NCI-H82 treated with DMSO at 0.1 percent for 48 hours (cell line): ENCODE measurements at regions not wholly inside any gene's neighbourhood (a gene's known extent, or its start where the extent isn't known, plus 50 kb on each side); places are given as distances from the start of the nearest gene placed in this dataset.
"Not testable (repeated sequence)": the region's sequence is repeated elsewhere in the genome, so short reads cannot be mapped to it uniquely, and the experiment has no call there.

ENCODE experiments used
- DNase-seq: peaks from one replicate; lab custom pipeline; 2025; ENCODE audit not compliant: unreplicated experiment; lab: John Stamatoyannopoulos, UW

DNA sequence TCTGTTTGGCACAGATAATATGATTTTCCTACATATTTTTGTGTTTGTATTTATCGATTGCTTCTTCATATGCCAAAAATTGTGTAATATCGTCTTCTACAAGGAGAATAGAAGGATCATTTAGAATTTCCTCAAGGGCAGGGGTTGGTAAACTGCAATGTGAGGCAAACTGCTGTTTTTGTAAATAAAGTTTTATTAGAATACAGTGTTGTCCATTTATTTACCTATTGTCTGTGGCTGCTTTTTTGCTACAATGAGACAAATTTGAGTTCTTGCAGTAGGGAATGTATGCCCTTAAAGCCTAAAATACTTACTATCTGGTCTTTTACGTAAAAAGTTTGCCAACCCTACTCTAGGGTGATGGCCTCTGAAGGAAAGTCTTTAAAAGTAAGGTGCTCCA, 509.5 kb downstream of the TMEM114 start:
- no peak for DNase-seq

DNA sequence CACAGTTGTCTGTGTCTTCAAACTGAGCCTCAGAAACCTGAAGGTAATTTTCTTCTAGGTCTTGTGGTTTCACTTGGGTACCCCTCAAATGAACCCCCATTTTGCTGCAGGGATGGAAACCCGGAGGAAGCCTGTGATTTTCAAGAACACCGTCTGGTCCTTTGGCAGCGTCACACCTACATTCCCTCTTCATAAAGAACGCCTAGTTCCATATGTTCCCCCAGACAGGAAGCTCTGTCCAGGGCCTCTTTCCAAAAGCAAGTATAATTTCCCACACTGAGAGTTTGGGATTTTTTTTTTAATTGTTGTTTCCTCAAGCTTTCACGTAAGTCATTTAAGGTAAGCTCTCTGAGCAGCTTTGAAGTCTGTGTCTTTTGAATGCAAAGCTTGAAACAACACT, 515.0 kb downstream of the TMEM114 start:
- no peak for DNase-seq

DNA sequence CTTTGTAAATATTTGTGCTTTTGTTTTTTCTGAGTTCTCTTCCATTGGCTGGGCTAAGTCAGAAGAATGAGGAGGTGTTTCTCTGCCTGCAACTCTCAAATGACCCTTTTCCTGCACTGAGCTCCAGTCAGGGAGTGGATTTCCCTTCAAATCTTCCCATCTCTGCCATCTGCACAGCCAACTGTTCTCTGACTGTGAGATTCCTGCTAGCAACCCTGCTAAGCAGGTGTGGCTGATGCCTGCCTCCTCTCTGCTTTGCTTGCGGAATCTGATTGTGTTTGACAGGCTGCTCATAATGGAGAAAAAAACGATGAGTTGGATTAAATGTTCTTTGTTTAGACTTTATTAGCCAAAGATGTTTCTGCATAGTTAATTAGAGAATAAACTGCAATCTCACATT, 519.8 kb downstream of the TMEM114 start:
- DNase-seq, result peak; percentile 78

DNA sequence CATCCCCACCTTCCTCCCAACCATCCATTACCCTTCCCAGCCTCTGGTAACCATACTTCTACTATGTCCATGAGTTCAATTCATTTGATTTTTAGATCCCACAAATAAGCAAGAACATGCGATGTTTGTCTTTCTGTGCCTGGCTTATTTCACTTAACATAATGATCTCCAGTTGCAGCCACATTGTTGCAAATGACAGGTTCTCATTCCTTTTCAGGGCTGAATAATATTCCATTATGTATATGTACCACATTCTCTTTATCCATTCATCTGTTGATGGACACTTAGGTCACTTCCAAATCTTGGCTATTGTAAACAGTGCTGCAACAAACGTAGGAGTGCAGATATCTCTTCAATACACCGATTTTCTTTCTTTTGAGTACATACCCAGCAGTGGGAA, 522.1 kb downstream of the TMEM114 start:
- DNase-seq, result not testable (repeated sequence)

DNA sequence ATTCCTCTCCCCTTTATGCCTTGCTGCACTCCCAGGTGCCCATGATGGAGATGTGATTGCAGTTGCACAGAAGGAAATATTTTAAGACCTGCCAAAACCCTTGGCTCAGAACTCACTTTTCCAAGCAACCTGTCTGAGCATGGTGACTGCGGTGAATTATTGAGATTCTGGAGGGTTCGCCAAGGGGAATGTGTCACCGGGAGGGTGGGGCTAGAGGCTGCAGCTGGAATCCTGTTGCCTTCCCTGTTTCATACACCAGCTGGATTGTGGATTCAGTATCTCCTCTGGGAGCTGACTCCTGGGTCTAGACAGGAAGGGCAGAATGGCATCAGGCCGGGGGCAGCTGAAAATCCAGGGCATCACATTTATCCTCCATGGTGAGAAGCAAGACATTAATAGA, 527.2 kb downstream of the TMEM114 start:
- no peak for DNase-seq

DNA sequence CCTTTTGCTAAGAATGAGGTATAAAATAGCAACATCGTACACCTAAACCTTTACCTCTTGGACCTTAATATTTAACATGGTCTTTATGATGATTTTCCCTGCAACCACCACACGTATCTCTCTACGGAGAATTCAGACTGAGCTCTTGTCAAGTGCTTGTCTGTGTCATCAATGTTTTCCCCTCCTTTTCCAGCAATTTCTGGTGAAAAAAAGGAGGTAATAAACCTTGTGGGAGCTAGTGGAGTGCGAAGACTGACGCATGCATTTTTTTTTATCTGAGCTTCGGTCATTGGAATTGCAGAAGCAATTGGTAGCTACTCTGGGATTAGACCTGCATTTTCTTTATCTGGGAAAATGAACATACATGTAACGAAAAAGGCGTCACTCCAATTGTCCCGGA, 527.6 kb downstream of the TMEM114 start:
- DNase-seq, result no peak

DNA sequence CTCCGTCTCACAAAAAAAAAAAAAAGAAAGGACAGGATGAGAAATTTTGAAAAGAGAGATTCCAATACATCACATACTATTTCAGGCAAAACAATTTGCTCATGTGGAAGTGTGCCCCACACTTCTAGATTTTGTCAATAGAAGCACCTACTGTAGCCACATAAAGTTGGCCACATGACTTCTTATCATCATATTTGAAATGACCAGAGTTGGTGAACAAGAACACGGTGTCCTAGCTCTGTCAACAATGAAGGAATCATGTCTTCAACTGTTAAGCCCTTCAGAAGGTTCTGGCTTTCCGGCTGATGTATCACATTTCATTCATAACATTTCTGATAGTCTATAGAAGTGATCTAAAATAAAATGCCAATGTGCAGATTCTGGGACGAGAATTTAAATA, 534.5 kb downstream of the TMEM114 start:
- DNase-seq, result no peak

DNA sequence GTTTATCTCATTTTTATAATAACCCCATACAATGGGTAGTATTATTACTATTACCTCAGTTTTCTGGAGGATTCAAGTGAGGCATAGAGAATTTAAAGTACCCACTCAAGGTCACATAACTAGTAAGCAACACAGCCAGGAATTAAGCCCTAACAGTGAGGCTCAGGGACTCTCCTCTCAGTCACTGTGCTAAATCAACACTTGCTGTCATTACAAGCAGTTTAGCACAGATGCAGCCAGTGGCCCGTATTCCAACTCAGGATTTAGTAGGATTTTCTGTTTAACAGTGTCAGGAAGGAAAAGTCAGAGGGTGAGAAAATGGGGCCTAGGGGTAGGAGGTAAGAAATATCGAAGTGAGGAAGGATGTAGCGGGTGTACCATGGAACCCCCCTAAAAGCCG, 536.9 kb downstream of the TMEM114 start:
- DNase-seq, result peak; percentile 30

DNA sequence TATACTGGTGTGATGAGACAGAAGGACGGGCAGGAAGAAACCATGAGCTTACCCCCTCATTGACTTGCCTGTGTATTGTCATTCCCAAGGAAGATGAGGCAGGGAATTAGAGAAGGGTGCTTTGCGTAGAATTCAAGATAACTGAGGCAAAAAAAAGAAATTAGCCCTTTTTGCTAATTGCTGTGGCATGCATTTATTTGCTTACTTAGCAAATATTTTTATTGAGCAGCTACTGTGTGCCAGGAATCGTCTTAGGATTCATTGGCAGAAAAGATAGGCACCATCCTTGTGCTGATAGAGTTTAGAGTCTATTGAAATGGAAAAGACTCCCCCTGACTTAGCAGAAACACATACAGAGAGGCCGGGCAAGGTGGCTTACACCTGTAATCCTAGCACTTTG, 541.9 kb downstream of the TMEM114 start:
- no peak for DNase-seq

DNA sequence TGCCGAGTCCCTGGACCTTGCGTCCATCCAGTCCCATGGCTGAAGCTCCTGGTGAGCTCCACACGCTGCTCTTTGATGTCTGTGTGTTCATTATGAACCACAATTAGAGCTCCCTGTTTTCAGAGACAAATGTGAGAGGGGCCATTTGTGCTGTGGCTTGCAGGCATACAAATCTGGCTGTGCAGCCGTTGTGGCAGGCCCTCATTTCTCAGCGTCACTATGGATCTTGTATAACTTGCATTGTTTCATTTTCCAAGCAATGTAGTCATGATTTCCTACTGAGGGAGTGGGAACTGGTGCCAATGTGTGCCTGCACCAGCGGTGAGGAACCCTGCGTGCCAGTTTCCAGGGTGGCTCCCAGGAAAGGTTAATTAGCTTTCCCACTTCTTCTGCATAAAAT, 542.6 kb downstream of the TMEM114 start:
- no peak for DNase-seq

DNA sequence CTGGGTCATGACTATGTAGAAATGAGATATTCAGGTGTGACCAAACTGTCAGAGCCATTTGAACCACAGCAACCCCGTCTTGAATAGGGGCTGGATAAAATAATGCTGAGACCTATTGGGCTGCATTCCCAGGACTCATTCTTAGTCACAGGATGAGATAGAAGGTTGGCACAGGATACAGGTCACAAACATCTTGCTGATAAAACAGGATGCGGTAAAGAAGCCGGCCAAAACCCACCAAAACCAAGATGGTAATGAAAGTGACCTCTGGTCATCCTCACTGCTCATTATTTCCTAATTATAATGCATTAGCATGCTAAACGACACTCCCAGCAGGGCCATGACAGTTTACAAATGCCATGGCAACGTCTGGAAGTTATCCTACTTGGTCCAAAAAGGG, 545.5 kb downstream of the TMEM114 start:
- DNase-seq, result no peak

DNA sequence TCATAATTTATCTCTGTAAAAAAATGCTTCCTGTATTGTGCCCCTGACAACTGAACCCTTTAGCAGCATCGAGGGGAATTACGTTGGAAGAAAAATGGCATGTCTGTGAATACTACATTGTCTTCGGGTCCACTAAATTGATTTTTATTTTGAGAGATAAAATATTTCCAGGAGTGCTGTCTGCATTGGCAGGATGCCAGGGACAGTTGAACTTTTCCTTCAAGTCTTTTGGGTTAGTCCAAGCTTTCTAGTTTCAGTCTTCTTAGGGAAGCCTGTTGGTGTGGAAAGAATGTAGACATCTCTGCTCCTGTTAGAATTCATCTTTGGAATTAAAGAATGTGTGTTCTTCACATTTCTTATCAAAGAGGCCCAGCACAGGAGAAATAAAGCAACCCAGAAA, 557.9 kb downstream of the TMEM114 start:
- DNase-seq, result no peak

DNA sequence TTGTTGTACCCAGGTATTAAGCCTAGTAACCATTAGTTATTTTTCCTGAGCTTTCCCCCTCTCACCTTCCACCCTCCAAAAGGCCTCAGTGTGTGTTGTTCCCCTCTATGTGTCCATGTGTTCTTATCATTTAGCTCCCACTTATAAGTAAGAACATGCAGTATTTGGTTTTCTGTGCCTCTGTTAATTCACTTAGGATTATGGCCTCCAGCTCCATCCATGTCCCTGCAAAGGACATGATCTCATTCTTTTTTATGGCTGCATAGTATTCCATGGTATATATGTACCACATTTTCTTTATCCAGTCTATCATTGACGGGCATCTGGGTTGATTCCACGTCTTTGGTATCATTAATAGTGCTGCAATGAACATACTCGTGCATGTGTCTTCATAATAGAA, 560.3 kb downstream of the TMEM114 start:
- DNase-seq, result not testable (repeated sequence)

DNA sequence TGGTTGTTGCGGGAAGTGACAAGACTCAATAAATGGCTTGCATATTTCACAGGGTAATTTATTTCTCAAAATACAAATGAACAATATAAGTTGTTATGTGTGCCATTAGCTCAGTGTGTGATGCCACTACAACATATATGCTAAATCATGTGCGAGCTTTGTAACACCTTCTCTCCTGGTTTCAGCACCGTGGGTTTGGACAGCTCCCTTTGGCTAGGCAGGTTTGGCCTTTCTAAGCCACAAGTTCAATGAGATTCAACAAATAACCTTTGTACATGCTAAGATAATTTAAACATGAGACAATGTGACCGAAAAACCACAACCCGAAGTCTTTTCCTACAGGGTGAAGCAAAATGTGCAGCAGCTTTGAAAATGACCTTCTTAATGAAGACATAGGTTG, 563.9 kb downstream of the TMEM114 start:
- DNase-seq, result no peak

DNA sequence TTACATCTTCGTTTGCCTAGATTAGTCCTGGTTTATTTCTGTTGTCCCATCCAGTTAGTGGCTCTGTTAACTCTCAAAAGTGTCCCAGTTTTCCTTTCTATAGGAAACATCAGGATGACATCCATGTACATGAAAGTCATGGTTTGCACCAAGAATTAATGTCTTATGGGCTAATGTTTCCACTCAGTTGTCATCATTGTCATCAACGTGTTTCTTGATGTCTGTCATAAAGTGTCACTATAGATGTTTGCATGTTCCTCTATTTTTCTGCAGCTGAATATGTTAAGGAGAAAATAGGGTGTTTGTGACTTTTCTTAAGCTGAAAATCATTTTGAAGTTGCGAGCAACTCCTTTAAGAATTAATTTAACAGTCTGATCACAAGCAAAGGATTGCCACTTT, 567.0 kb downstream of the TMEM114 start:
- no peak for DNase-seq

DNA sequence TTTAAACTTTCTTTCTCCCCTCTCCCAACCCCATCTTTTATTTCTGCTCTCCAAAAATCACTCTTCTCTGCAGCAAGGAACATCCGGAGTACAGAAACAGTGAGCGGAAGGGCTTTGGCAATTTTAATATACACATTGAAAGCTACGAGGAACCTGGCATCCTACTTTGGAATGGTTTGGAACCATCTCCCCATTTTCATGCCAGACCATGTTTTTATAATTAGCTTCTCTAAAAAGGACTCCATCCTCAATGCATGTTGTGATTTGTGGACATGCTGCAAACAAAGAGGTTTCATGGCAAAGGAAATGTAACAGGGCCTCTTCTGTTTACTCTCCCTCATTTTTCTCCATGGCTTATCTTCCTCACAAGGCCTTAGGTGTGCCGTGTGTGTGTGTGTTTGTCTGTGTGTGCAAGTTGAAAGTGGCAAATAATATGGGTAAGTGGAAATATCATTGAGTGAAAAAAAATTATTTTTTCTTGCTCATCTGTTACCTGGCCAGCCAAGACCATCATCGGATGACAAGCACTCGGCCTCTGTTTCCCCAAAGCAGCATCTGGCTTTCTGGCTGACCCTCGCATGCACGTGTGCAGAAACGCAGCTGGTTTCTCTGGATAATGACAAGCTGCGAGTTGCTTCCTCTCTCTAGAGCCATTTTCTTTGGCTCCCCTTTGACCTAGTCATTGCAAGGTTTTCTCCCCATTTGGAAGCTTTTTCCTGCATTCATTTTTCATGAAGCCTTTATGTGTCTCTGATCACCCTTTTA, 585.0 kb downstream of the TMEM114 start:
- DNase-seq, result no peak

DNA sequence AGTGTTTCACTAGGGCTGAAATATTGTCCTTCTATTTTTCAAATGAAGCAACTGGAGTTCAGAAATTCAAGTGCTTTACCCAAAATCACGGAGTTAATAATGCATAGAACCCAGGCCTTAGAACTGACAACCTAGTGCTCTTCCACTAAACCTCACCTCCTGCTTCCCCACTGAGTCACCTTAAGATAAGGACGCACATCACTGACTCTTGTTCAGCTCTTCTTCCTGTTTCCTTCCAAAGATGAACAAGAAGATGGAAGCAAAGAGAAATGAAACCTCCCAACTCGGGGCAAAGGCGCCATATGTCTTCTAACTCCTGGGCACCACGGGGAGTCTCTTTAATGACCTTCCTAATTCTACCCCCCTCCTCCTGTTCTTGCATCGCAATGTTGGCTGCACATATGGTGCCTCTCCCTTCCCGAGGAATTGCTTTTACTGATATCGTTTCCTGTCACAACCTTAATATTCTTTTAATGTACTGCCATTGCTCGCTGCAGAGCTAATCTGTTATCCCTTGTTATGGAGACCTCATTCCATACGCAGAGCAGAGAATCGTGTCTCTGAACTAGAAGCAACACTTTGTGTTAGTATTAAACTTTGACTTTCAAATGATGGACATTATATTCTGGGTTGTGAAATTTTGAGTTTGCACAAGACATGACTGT, 591.4 kb downstream of the TMEM114 start:
- DNase-seq, result no peak

DNA sequence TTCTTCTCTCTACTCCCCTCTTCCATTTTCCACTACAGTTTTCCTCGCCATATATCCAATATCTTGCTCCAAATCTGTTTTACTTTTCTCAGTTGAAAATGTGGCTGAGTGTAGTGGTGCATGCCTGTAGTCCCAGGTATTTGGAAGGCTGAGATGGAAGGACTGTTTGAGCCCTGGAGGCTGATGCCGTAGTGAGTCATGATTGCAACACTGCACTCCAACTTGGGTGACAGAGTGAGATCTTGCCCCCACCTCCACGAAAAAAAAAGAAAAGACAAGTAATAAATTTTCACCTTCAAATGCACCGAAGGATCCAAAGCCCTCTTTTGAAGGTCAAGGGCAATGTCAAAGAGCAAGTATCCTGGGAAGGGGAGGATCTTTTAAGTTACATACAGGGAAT, 592.3 kb downstream of the TMEM114 start:
- DNase-seq, result no peak

DNA sequence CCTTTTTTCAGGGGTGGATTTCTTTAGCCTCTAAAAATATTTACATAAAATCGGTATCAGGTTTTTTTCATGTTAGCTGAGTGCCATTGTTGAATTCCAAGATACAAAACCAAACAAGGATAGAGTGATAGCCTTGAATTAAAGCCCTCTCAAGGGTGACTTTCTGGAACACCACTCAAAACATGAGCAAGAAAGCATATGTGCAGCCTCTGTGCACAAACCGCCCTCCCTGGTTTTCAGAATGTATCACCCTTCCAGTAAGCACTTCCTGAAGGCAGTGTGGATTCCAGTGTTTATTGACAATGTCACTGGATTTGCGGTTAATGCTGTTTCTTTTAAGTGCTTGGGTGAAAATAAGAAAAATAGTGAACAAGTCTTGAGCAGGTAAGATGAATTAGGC, 597.7 kb downstream of the TMEM114 start:
- no peak for DNase-seq

DNA sequence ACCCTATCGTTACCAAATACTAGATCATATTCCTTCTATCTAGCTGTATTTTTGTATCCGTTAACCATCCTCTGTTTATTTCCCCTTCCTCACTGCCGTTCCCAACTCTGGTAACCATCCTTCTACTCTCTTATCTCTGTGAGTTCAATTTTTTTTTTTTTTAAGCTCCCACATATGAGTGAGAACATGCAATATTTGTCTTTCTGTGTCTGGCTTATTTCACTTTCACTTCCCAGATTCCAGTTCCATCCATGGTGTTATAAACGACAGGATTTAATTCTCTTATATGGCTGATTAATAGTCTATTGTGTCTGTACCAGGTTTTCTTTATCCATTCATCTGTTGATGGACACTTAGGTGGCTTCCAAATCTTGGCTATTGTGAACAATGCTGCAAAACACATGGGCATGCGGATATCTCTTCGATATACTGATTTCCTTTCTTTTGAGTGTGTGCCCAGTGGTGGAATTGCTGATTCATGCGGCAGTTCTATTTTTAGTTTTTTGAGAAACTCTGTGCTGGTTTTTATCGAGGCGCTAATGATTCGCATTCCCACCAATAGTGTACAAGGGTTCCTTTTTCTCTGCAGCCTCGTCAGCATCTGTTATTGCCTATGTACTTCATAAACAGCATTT, 599.6 kb downstream of the TMEM114 start:
- DNase-seq, result no peak

DNA sequence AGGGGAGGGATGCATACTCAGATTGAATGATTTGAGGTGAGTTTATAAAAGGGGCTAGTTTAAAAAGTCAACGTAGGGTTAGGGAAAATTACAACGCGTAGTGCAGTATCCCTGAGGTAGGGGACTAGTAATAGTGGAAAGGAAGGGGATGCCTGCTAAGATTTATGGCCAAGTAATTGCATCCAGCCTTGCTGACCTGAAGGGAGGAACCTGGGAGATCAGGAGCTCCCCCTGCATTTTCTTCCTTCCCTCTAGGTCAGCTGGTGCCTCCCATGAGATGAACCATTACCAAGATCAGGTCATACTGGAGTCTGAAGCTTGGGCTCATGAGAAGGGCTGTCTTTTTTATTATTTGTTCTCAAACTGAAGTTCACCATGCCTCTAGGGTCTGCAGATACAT, 606.6 kb downstream of the TMEM114 start:
- DNase-seq, result no peak

DNA sequence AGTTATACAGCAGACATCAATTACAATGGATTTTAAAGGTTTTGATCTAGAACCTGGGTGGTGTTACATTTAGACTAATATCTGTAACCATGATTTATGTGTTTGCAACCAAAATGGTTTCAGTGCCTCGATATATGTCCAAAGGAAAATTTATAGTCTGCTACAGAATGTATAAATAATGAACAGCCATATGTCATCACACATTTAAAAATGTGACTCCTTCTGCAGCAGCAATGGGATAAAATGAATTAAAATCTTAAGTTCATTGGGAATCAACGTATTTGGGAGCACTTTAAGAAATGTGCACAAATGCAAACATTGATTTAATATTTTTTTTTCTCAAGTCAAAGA, 610.2 kb downstream of the TMEM114 start:
- no peak for DNase-seq
